HepG2 (cell line): ENCODE measurements at regions not wholly inside any gene's neighbourhood (a gene's known extent, or its start where the extent isn't known, plus 50 kb on each side); places are given as distances from the start of the nearest gene placed in this dataset.

Source experiments
- ATAC-seq: fragments of 200-7000 bp; cut with Tn5 transposase; 3 replicates; pipeline ENCODE4 v1.9.1; 2020; ENCODE audit warnings: mild to moderate bottlenecking, moderate library complexity
- BruUV-seq: library from RNA; stranded (reverse); fragments of 400-500 nt; replicated peaks from 2 replicates; lab custom pipeline; 2021; lab: Mats Ljungman, UMichigan
- CTCF ChIA-PET: fragments of 300-600 bp; formaldehyde crosslinking; extraction: SDS; loops from one replicate; lab custom pipeline; 2021; ENCODE audit warnings: low total read pairs, inconsistent platforms, low intra/inter-chr PET ratio; lab: Yijun Ruan, JAX
- POLR2A ChIA-PET: fragments of 350-600 bp; sonication (Branson Sonifier 250); formaldehyde crosslinking; loops from one replicate; lab custom pipeline; 2020; ENCODE audit warnings: antibody characterized with exemption, inconsistent platforms; lab: Yijun Ruan, JAX
- DNase-seq: peaks from one replicate; pipeline ENCODE4 v3.0.0-alpha.2; 2015; ENCODE audit warnings: low spot score
- FAIRE-seq: peaks from 3 replicates; lab custom pipeline; 2011; peaks lifted over from hg19 to GRCh38; lab: Jason Lieb, UNC
- H2AFZ ChIP-seq: one replicate; pipeline ENCODE4 v1.6.1; 2011; ENCODE audit warnings: low read length, inconsistent platforms
- H3K27ac ChIP-seq: fragments of 300-600 bp; 3 replicates; pipeline ENCODE4 v1.8.0; 2011; ENCODE audit warnings: mixed run types, mild to moderate bottlenecking, mixed read lengths, low read length, inconsistent platforms; ENCODE audit not compliant: insufficient read depth; ENCODE audit errors: extremely low read length
- H3K27me3 ChIP-seq, 2 experiments: fragments of 200-600 bp in 1 of 2; 2 replicates in 1 of 2; 3 replicates in 1 of 2; pipeline versions ENCODE4 v1.6.0 to v1.8.0; 2011; ENCODE audit warnings: low read length in 2 of 2, mild to moderate bottlenecking in 2 of 2, moderate library complexity in 2 of 2, inconsistent platforms in 1 of 2; ENCODE audit not compliant: insufficient read depth in 2 of 2, control insufficient read depth in 1 of 2
- H3K36me3 ChIP-seq, 2 experiments: fragments of 200-600 bp in 1 of 2; replicated peaks in 1 of 2; 2 replicates in 1 of 2; 3 replicates in 1 of 2; pipeline versions ENCODE4 v1.5.1 to v1.8.0; 2011; ENCODE audit warnings: low read length in 2 of 2, inconsistent platforms in 1 of 2; ENCODE audit not compliant: insufficient read depth in 2 of 2, control insufficient read depth in 1 of 2
- H3K4me1 ChIP-seq: 2 replicates; pipeline ENCODE4 v1.5.1; 2012; ENCODE audit warnings: low read length, inconsistent platforms; ENCODE audit not compliant: insufficient read depth
- H3K4me2 ChIP-seq: 2 replicates; pipeline ENCODE4 v1.6.0; 2011; ENCODE audit warnings: low read depth, low read length, inconsistent platforms
- H3K4me3 ChIP-seq, 3 experiments: fragments of 200-600 bp in 1 of 3; sonication (generic), shearing (Covaris generic) in 1 of 3; replicated peaks in 1 of 3; 2 replicates each; pipeline ENCODE4 v1.5.1; 2011 to 2016; ENCODE audit warnings: low read length in 3 of 3, inconsistent platforms in 2 of 3, low read depth in 2 of 3, mild to moderate bottlenecking in 2 of 3, control low read depth in 1 of 3, mixed read lengths in 1 of 3; ENCODE audit not compliant: insufficient read depth in 1 of 3
- H3K79me2 ChIP-seq: one replicate; pipeline ENCODE4 v1.6.1; 2011; ENCODE audit warnings: low read length, inconsistent platforms; ENCODE audit not compliant: insufficient read depth
- H3K9ac ChIP-seq: 2 replicates; pipeline ENCODE4 v1.6.0; 2011; ENCODE audit warnings: mild to moderate bottlenecking, low read depth, low read length, inconsistent platforms; ENCODE audit not compliant: insufficient read depth
- H3K9me3 ChIP-seq: 2 replicates; pipeline ENCODE4 v1.5.1; 2012; ENCODE audit warnings: mild to moderate bottlenecking, low read length
- H4K20me1 ChIP-seq: 2 replicates; pipeline ENCODE4 v1.6.0; 2011; ENCODE audit warnings: inconsistent platforms, mild to moderate bottlenecking, low read length, moderate library complexity; ENCODE audit not compliant: insufficient read depth
- FOXA3 ChIP-seq: IDR thresholded peaks from 2 replicates; pipeline ENCODE4 v1.6.1; 2016; ENCODE audit warnings: missing genetic modification reagents, missing compliant biosample characterization
- IKZF5 ChIP-seq: IDR thresholded peaks from 2 replicates; pipeline ENCODE4 v1.6.1; 2018; ENCODE audit warnings: missing genetic modification reagents, mild to moderate bottlenecking, missing compliant biosample characterization
- ISX ChIP-seq: sonication (generic); formaldehyde crosslinking; conservative IDR thresholded peaks from 2 replicates; pipeline ENCODE4 v1.5.0; 2020; ENCODE audit warnings: missing genetic modification reagents
- RARG ChIP-seq: sonication (generic); formaldehyde crosslinking; IDR thresholded peaks from 2 replicates; pipeline ENCODE4 v1.4.0; 2020; ENCODE audit warnings: low read depth, mild to moderate bottlenecking, missing genetic modification reagents
- SIX4 ChIP-seq: sonication (generic); formaldehyde crosslinking; IDR thresholded peaks from 2 replicates; pipeline ENCODE4 v1.4.0; 2020; ENCODE audit warnings: missing genetic modification reagents
- YY1 ChIP-seq: IDR thresholded peaks from 2 replicates; pipeline ENCODE4 v1.6.1; 2011; ENCODE audit warnings: low read length, low read depth, moderate library complexity, mild to moderate bottlenecking; ENCODE audit not compliant: insufficient read depth, insufficient replicate concordance
- ZBTB33 ChIP-seq: sonication (generic); formaldehyde crosslinking; IDR thresholded peaks from 2 replicates; pipeline ENCODE4 v1.4.0; 2020; ENCODE audit warnings: missing genetic modification reagents
- ZFP1 ChIP-seq: IDR thresholded peaks from 2 replicates; pipeline ENCODE4 v1.6.1; 2016
- ZFP62 ChIP-seq: sonication (generic); formaldehyde crosslinking; IDR thresholded peaks from 2 replicates; pipeline ENCODE4 v1.4.0; 2020; ENCODE audit warnings: missing genetic modification reagents
- ZNF335 ChIP-seq: sonication (generic); formaldehyde crosslinking; IDR thresholded peaks from 2 replicates; pipeline ENCODE4 v1.4.0; 2020; ENCODE audit warnings: missing genetic modification reagents
- ZNF362 ChIP-seq: sonication (generic); formaldehyde crosslinking; IDR thresholded peaks from 2 replicates; pipeline ENCODE4 v1.4.0; 2020; ENCODE audit warnings: missing genetic modification reagents, mild to moderate bottlenecking, borderline replicate concordance
- ZNF383 ChIP-seq: sonication (generic); formaldehyde crosslinking; IDR thresholded peaks from 2 replicates; pipeline ENCODE4 v1.4.0; 2020; ENCODE audit warnings: missing genetic modification reagents, mild to moderate bottlenecking, borderline replicate concordance
- ZNF883 ChIP-seq: sonication (generic); formaldehyde crosslinking; IDR thresholded peaks from 2 replicates; pipeline ENCODE4 v1.5.1; 2020; ENCODE audit warnings: mild to moderate bottlenecking, missing genetic modification reagents; ENCODE audit errors: not compliant biosample characterization
- ZSCAN5A ChIP-seq: sonication (generic); formaldehyde crosslinking; IDR thresholded peaks from 2 replicates; pipeline ENCODE4 v1.8.0; 2022; ENCODE audit warnings: mild to moderate bottlenecking, missing genetic modification reagents, borderline replicate concordance
- WGBS: methylation state at CpG from one replicate; pipeline ENCODE4 v1.1.6; 2017; ENCODE audit warnings: low lambda C conversion rate; 5-methylcytosine and 5-hydroxymethylcytosine counted together
- in situ Hi-C: cut with HindIII; loops from 2 replicates; pipeline ENCODE4 v1.10.0; 2017; ENCODE audit warnings: low pct_unique_long_range_greater_than_20kb; ENCODE audit not compliant: extremely low pct_ligation_motif_present
- intact Hi-C: fragments of 100-400 bp; cut with micrococcal nuclease; formaldehyde crosslinking; loops from one replicate; pipeline ENCODE4 v1.10.0; 2022; ENCODE audit not compliant: unreplicated experiment

- TF ChIP-seq ZNF362 (CRISPR knock-in tag) (no peak), FOXA3 (CRISPR knock-in tag) (no peak), IKZF5 (CRISPR knock-in tag) (no peak), ZFP1 (CRISPR knock-in tag) (no peak), YY1 (no peak), SIX4 (CRISPR knock-in tag) (no peak), ISX (CRISPR knock-in tag) (no peak), ZNF883 (CRISPR knock-in tag) (no peak), ZSCAN5A (CRISPR knock-in tag) (no peak), ZNF383 (CRISPR knock-in tag) (no peak), ZFP62 (CRISPR knock-in tag) (no peak), ZNF335 (no peak), RARG (CRISPR knock-in tag) (no peak), ZBTB33 (CRISPR knock-in tag) (no peak)
- in situ Hi-C loops (no loop called here), intact Hi-C loops (no loop called here)
- Histone ChIP-seq H3K9ac (no peak overlapping the region), H4K20me1 (no peaks in the 10 kb centered on the region), H2AFZ (no peak overlapping the region), H3K36me3 (no peaks in the 10 kb centered on the region), H3K27me3 (peaks cover 0 to 20% of the 10 kb centered on the region in 2 experiments; a peak in 3 of 5 replicates), H3K4me1 (peaks cover 7% of the 10 kb centered on the region; the same call in 1 of the 2 replicates), H3K9me3 (no peaks in the 10 kb centered on the region), H3K79me2 (no peaks in the 10 kb centered on the region), H3K4me3 (no peak overlapping the region), H3K27ac (no peak overlapping the region), H3K4me2 (no peak overlapping the region)
- POLR2A ChIA-PET, result no interaction called here
- CTCF ChIA-PET, result no interaction called here
- BruUV-seq, result no TSS peak
- ATAC-seq (no peak), FAIRE-seq (no peak), DNase-seq (no peak)
- 0% methylated on average over 4 of the region's 4 CpGs for WGBS
Measured at GRCh38 chr5:133792655-133793054, 175.8 kb downstream of the C5orf15 start.
